HCT116 (cell line): ENCODE measurements at regions not wholly inside any gene's neighbourhood (a gene's known extent, or its start where the extent isn't known, plus 50 kb on each side); places are given as distances from the start of the nearest gene placed in this dataset.

Source experiments
- CEBPB ChIP-seq: IDR thresholded peaks from 2 replicates; pipeline ENCODE4 v1.6.1; 2012; ENCODE audit warnings: low read depth
- CTCF ChIP-seq, 3 experiments: fragments of 200-600 bp in 1 of 3; sonication (generic) in 1 of 3; IDR thresholded peaks in 2 of 3; conservative IDR thresholded peaks in 1 of 3; 2 replicates each; pipeline ENCODE4 v1.5.1; 2012 to 2017; ENCODE audit warnings: low read depth in 2 of 3, low read length in 2 of 3, antibody characterized with exemption in 1 of 3, borderline replicate concordance in 1 of 3, control low read depth in 1 of 3, mild to moderate bottlenecking in 1 of 3, mixed read lengths in 1 of 3, mixed run types in 1 of 3, moderate library complexity in 1 of 3; ENCODE audit not compliant: insufficient read depth in 1 of 3
- EZH2 ChIP-seq: fragments of 200-600 bp; sonication (generic); IDR thresholded peaks from 2 replicates; pipeline ENCODE4 v1.6.1; 2017; ENCODE audit warnings: antibody characterized with exemption, mixed run types
- POLR2A ChIP-seq: IDR thresholded peaks from 2 replicates; pipeline ENCODE4 v1.7.0; 2011; ENCODE audit warnings: borderline replicate concordance; ENCODE audit not compliant: insufficient read depth, insufficient read length; ENCODE audit errors: extremely low read depth
- POLR2AphosphoS5 ChIP-seq: IDR thresholded peaks from 2 replicates; pipeline ENCODE4 v1.6.1; 2011; ENCODE audit warnings: mild to moderate bottlenecking, low read depth, low read length, moderate library complexity
- REST ChIP-seq: IDR thresholded peaks from 2 replicates; pipeline ENCODE4 v1.6.1; 2012; ENCODE audit warnings: low read depth
- SIN3A ChIP-seq: IDR thresholded peaks from 2 replicates; pipeline ENCODE4 v1.6.1; 2012; ENCODE audit warnings: low read depth

GRCh38 chr1:203572134-203572625 is 54.5 kb upstream of the ATP2B4 start:
- TF ChIP-seq CTCF (IDR thresholded peaks at IDR 0.05 in 2 of 3, conservative IDR thresholded peaks at IDR 0.05 in 1 of 3; ENCODE audit: borderline replicate concordance in 1 of 3, insufficient read depth in 1 of 3, low read depth in 2 of 3, low read length in 2 of 3) (no peak), POLR2AphosphoS5 (no peak), REST (no peak), POLR2A (no peak), CEBPB (no peak), SIN3A (no peak), EZH2 (no peak)
